DMS 273 (cell line): ENCODE measurements at regions not wholly inside any gene's neighbourhood (a gene's known extent, or its start where the extent isn't known, plus 50 kb on each side); places are given as distances from the start of the nearest gene placed in this dataset.
A peak's percentile ranks its signal among the peaks of the same experiment; 100 is the strongest.

Source experiments
- DNase-seq: peaks from one replicate; lab custom pipeline; 2025; ENCODE audit not compliant: unreplicated experiment; lab: John Stamatoyannopoulos, UW

- peak; percentile 69 for DNase-seq
Observed at GRCh38 chr6:50602292-50602691, 111.0 kb upstream of the TFAP2D start.

GRCh38 chr6:50608421-50608820 lies 104.9 kb upstream of the TFAP2D start:
- no peak for DNase-seq

GRCh38 chr6:50610562-50610961 lies 102.8 kb upstream of the TFAP2D start:
- DNase-seq = peak; percentile 3

- DNase-seq = no peak
Observed at GRCh38 chr6:50635429-50635828, 77.9 kb upstream of the TFAP2D start.

- DNase-seq = no peak
Observed at GRCh38 chr6:50637267-50637666, 76.1 kb upstream of the TFAP2D start.

GRCh38 chr6:50649086-50649485 lies 64.2 kb upstream of the TFAP2D start:
- no peak for DNase-seq

GRCh38 chr6:50653253-50653652 lies 60.1 kb upstream of the TFAP2D start:
- DNase-seq = no peak

GRCh38 chr6:50654155-50654554 lies 59.2 kb upstream of the TFAP2D start:
- no peak for DNase-seq

- DNase-seq = peak; percentile 34
Observed at GRCh38 chr6:50655848-50656453, 57.4 kb upstream of the TFAP2D start.

GRCh38 chr6:50657513-50657912 lies 55.8 kb upstream of the TFAP2D start:
- no peak for DNase-seq

- no peak for DNase-seq
Observed at GRCh38 chr6:50658561-50658960, 54.8 kb upstream of the TFAP2D start.

GRCh38 chr6:50661636-50662035 lies 51.7 kb upstream of the TFAP2D start:
- DNase-seq = no peak
